GM19328 (cell line): ENCODE measurements at regions not wholly inside any gene's neighbourhood (a gene's known extent, or its start where the extent isn't known, plus 50 kb on each side); places are given as distances from the start of the nearest gene placed in this dataset.
"Not testable (repeated sequence)": the region's sequence is repeated elsewhere in the genome, so short reads cannot be mapped to it uniquely, and the experiment has no call there.

Source experiments
- ATAC-seq: cut with Tn5 transposase; IDR thresholded peaks from one replicate; pipeline ENCODE4 v1.9.1; 2021; ENCODE audit warnings: mild to moderate bottlenecking, moderate library complexity; ENCODE audit not compliant: unreplicated experiment

DNA sequence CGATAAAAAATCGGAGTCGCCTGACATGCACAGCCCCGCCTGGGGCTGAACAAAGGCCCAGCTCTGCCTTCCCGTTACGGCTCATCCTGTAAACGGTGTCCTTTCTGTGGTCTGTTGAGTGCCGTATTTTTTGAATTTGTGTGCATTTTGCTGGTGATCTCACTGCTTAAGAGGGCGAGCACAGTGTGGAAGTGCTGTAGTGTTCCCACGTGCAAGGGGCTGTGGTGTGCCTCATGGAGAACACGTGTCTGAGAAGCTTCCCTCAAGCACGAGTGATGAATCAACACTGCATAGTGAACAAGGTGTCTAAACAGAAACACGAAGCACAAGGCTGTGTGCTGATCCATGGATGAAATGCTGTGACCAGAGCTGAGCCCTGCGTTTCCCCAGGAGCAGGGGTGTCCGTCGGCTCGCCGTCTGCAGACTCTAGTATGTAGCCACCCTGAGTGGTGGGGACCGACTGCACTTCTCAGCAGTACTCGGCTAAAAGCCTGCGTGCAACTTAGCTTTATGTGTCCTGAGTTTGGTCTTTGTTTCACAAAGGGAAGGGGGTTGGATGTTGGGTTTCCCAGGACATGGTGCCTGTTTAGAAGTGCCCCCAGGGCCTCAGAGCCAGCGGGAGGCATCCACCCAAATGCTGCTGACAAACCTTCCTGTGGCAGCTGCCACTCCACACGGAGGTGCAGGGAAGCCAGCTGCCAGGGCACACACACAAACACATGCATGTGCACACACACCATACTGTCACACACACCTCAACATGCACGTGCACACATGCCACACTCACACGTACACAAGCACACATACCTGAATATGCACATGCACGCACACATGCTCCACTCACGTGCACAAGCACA is 77.2 kb upstream of the IRX4 start:
- ATAC-seq, result no peak

DNA sequence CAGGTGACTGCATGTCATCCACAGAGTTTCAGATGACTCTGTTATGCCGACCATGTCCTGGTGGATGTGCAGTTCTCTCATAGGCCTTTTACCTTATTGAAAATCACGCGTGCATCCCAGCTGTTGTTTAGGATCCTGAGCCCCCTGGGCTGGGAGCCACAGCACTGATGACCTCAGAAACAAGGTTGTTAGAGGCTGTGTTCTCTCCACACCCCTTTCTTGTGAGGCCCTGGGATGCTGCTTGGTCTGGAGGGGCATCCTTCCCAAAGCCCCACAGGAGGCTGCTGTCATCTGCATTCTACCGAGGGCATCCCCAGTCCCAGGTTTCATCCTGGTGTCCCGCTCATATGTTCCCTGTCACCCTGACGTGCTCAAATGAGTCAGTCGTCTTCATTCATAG is 76.5 kb upstream of the IRX4 start:
- ATAC-seq, result no peak

DNA sequence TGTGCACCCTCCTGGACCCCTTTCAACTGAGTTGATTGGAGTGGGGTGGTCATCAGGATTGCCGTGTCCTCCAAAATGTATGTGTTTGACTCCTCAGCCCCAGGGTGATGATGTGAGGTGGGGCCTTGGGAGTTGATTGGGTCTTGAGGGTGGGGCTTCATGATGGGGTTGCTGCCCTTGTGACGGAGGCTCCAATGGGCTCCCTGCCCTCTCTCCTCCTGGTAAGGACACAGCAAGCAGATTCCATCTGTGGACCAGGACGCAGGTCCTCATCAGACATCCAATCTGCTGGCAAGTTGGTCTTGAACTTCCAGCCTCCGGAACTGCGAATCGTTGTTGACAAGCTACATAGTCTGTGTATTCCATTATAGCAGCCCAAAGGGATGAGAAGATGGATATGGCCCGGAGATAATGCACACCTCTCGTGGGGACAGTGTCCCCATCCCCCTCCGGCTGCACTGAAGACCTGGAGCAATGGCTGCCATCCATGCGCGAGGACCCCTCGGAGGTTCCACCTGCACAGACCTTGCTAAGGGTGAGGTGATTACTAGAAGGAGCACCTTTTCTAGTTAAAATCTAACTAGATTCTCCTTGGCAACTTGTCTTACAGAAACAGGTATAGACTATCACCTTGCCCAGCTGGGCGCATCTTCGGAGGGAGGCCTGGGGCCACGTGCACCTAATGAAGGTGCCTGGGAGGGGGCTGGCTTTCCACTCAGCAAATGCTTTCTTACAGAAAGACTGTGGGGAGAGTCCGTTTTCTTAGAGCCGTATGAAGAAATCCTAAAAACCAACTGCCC is 75.7 kb upstream of the IRX4 start:
- no peak for ATAC-seq

DNA sequence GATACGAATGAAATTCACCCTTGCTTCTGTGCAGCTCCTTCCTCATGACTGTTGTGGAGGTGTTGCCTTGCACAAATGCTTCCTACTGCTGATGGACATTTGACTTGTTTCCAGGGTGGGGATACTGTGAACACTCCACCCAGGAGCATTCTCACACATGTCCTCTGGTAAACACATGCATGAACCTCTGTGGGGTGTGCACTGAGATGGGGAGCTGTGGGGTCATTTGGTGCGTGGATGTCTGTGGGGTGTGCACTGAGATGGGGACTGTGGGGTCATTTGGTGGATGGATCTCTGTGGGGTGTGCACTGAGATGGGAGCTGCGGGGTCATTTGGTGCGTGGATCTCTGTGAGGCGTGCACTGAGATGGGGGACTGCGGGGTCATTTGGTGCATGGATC is 72.9 kb upstream of the IRX4 start:
- no peak for ATAC-seq

DNA sequence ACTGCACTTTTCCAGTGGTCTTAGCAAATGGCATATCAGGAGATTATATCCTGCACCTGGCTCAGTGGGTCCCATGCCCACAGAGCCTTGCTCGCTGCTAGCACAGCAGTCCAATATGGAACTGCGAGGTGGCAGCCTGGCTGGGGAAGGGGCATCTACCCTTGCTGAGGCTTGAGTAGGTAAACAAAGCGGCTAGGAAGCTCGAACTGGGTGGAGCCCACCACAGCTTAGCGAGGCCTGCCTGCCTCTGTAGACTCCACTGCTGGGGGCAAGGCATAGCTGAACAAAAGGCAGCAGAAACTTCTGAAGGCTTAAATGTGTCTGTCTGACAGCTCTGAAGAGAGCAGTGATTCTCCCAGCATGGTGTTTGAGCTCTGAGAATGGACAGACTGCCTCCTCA is 71.0 kb upstream of the IRX4 start:
- not testable (repeated sequence) for ATAC-seq

DNA sequence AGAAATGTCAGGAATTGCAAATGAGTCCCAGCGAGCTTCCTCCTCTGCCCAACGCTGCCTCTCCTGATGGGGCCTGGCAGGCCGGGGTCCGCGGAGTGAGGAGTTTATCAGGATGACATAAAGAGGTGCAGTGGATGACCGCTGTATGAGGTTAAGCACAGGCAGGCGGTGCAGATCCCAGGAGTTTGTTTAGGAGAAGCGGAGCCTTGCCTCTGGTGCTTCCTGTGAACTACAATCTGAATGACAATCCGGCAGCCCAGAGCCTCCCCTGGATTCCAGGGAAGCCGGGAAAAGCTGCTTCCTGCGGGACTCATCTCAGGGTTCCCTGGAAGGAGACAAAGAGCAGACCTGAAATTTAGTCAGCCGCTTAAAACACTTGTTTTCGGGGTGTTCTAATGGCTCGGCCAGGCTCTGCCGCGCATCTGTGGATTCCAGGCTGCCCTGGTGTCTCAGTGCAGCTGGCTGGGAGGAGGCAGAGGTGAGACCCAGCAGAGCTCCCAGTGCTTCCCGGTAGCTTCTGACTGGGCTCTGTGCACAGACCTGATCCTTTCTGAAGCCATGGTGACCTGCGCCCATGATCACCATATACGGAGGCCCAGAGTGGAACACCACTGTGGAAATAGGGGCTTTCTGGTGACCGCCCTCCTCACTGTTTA is 69.8 kb upstream of the IRX4 start:
- ATAC-seq, result no peak

DNA sequence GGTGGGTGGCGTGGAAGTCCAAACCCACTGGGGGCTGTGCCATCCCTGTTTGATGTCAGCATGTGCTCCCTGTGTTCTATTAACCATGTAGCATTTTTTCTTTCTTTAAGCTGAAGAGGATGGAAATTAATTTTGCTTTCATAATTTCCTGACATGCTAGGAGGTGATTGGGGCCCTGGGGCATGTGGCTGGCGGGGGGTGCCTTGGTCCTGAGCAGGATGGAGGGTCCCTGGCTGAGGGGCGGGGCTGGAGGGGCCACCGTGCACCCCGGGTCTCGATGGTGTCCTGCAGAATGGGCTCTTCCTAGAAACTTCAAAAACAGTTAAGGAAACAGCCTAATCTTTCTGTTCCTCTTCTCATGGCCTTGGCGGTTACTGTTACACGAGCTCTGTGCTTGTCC is 69.3 kb upstream of the IRX4 start:
- no peak for ATAC-seq

DNA sequence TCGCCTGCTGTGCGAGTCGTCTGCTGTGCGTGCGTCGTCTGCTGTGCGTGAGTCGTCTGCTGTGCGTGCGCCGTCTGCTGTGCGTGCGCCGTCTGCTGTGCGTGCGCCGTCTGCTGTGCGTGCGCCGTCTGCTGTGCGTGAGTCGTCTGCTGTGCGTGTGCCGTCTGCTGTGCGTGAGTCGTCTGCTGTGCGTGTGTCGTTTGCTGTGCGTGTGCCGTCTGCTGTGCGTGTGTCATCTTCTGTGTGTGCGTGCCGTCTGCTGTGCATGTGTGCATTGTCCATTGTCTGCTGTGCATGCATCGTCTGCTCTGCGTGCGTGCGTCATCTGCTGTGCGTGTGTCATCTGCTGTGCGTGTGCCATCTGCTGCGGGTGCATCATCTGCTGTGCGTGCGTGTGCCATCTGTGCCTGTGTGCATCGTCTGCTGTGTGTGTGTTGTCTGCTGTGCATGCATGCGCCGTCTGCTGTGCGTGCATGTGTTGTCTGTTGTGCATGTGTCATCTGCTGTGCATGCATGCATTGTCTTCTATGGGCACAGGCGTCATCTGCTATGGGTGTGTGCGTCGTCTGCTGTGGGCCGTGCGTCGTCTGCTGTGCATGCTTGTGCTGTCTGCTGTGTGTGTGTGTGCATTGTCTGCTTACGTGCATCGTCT is 68.6 kb upstream of the IRX4 start:
- ATAC-seq, result no peak

DNA sequence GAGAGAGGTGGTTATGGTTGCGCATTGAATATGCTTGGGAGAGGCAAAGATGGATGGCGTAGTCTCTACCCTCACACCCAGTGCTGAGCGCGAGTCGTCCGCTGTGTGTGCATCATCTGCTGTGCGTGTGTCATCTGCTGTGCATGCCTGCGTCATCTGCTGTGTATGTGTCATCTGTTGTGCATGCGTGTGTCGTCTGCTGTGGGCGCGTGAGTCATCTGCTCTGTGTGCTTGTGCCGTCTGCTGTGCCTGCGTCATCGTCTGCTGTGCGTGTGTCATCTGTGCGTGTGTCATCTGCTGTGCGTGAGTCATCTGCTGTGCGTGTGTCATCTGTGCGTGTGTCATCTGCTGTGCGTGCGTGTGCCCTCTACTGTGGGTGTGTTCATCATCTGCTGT is 68.0 kb upstream of the IRX4 start:
- ATAC-seq, result no peak

DNA sequence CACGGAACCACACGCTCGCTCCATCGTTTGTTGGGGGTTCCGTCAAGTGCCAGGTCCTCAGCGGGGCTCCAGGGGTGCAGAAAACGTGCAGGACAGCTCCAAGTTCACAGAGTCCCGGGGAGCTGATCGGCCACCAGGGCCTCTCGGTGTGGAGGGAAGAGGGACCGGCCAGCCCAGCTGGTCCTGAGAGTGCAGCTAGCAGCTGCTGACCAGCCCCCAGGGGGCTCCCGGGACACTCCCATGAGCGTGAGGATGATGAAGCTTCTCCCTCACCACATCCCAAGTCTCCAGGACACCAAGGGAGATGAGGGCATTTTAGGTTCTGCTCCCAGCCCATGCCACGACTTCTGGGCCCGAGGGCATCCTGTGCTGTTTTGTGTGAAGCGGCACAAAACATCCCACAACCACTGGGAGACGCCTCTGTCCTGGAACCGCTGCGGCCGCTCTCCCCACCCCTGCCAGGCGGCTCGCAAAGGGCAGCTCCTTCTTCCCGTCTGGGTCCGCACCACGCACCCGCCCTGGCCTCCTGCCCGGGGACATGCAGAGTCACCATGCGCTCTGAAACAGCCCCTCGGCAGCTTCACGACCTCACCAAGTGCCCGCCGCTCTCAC is 67.5 kb upstream of the IRX4 start:
- ATAC-seq, result no peak

DNA sequence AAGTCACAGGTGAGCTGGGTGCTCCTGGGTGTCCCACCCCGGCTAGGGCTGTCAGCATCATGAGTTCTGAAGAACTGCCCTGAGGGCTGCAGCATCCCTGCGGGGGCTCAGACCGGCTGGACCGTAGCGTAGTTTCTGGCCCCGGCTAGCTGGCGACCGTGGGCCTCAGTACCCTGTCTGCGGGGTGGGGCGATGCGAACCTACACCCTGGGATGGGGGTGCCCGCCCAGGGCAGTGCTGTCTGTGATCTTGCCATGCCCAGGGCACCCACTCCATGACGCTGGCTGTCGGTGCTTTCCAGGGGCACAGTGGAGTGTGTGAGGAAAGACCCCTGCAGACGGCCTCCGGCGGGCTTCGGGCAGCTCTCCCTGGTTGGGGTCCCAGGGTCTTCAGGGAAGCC is 66.5 kb upstream of the IRX4 start:
- no peak for ATAC-seq

DNA sequence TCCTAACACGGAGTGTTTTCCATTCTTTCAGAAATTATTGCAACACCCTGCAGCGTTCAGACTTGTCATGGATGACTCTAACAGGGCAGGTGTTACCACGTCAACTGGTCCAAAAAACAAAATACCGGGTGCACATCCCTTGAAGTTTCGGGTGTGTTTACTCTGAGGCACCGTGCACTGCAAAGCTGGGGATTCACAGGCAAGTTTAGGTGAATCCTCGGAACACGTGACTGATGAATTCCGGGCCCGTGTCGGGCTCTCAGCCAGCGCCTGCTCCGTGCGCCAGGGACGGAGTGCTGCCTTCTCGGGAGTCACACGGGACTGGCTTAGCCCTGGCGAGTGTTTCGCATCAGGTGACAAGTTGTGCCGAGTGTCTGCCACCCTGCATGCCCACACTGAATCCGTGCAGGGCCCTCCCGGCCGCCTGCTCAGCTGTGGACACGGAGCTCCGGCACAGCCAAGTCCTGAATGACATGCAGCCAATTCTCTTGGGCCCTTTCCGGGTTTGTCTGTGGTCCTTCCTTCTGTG is 66.0 kb upstream of the IRX4 start:
- no peak for ATAC-seq

DNA sequence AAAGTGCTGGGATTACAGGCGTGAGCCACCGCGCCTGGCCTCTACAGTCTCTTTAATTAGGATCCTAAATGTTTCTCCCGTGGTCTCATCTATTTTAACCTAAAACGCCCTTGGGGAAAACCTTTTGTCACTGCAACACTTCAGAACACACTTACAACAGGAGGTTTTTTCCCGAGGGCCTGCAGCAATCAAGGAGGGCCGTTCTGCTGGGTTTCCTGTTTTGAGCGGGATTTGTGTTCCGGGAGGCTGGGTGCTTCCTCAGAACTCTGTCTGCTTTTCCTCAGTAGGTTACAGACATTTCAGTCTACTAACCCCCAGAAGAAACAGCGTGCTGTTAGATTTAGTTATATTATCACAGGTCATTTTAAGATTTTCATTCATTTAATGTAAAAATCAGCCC is 65.4 kb upstream of the IRX4 start:
- ATAC-seq, result no peak

DNA sequence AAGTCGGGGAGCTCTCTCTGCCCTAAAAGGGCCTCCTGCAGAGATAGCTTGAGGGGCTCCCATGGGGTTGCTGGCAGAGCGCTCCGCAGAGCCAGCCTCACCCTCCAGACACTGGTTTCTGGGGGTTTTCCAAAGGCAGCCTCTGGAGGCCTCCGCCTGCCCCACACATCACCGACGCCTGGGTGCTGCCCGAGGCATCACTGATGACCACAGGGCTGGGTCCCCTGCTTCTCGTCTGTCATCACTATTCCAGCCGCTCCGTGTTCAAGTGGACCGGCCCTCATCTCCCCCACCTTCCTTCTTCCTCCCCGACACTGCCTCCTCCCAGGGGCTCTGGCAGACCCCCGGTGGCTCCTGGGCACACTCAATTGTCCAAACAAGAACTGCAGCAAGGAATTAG is 64.1 kb upstream of the IRX4 start:
- no peak for ATAC-seq

DNA sequence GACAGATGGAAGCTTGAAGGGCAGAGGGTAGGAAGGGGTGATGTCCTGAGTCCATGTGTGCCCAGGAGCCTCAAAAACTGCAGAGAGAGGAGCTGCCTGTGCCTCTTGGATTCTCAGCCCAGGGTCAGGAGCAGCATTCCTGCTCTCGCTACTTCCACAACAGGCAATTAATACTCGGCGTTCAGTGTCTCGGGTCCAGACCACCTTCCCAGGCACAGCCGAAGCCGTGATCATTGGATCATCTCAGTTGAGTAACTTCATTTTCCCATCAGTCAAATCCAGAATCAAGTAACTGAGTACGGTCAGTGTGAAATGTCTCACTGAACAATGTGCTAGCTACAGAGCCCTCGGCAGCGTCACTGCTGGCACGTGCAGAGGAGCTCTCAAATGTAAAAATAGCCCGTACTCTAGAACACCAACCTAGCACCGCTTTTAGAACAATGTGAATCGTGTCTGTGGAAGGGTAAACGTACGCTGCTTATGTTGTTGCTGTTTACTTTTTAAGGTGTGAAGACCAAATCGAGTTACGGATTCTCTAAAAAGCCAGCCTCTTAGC is 63.5 kb upstream of the IRX4 start:
- ATAC-seq, result no peak

DNA sequence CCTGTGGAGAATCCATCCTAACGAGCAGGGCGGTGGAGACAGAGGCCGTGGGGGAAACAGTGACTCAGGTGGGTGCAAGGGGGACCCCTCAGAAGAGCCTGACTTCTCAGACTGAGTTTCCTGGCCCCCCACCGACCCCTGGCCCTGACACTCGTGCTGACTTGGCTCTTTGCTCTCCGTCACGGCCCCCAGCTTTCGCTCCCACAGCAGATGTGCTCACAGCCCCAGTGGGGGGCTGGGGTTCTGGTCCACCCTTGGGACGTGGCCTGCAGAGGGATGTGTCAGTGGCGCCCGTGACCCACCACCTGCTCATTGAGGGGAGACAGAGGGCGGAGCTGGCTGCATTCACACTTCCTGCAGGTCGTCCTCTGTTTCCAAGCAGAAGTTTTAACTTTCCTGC is 62.9 kb upstream of the IRX4 start:
- no peak for ATAC-seq

DNA sequence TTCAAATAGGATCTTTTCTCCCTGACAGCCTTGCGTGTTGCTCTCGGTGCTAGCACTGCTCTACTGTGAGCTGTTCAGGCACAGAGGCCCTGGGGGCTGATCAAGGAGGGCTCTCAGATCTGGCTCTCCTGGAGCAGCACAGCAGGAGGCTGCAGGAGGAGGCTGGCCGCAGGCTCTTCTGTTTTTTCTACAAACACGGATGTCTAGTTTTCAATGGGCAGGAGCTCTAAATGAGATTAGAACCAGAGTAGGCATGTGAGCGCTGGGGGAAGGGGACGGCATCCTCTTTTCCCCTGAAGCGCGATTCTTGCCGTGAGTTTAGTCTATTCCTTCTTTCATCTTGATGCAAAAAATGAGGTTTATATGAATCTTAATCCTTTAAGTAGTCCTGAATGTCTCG is 61.7 kb upstream of the IRX4 start:
- ATAC-seq, result no peak

DNA sequence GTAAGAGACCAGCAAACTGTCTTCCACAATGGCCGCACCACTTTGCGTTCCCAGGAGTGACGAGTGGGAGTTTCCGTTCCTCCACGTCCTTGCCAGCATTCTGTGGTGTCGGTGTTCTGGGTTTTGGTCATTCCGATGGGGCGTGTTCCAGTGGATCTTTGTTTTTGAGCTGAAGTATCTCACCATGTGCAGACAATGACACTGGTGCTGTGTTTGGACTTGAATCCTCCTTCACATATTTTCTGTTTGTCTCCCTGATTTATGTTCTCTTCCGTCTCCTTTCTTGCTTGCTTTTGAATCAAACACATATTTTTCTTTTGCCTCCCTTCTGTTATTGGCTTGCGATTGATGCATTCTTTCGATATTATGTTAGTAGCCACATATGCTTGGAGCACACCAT is 60.8 kb upstream of the IRX4 start:
- no peak for ATAC-seq

DNA sequence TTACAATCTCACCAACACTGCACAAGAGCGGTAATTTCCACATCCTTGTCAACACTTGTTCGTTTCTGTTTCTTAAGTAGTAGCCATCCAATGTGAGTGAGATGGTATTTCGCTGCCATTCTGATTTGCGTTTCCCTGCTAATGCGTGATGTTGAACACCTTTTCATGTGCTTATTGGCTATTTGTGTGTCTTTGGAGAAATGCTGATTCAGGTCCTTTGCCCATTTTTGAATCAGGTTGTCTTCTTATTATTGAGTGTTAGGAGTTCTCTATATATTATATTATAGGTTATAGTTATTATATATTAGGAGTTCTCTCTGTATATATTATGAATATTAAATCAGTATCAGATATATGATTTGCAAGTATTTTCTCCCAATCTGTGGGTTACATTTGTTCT is 59.9 kb upstream of the IRX4 start:
- ATAC-seq, result no peak

DNA sequence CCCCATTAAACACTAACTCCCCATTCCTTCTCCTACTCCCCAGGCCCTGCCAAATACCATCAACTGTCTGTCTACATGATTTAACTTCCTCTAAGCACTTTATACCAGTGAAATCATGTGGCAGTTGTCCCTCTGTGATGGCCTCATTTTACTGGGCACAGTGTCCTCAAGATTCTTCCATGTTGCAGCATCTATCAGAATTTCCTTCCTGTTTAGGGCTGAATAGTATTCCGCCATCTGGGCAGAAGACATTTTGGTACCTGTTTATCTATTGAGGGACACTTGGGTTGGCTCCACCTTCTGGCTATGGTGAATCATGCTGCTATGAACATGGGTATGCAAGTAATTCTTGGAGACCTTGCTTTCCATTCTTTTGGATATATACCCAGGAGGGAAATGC is 59.4 kb upstream of the IRX4 start:
- ATAC-seq, result no peak
